ENCODE measurements at regions not wholly inside any gene's neighbourhood (a gene's known extent, or its start where the extent isn't known, plus 50 kb on each side); places are given as distances from the start of the nearest gene placed in this dataset.

GRCh38 chr21:35711661-35712060, 348.7 kb downstream of the SETD4 start:
- no peak for TF ChIP-seq CTCF (IDR thresholded peaks at IDR 0.05)

DNA sequence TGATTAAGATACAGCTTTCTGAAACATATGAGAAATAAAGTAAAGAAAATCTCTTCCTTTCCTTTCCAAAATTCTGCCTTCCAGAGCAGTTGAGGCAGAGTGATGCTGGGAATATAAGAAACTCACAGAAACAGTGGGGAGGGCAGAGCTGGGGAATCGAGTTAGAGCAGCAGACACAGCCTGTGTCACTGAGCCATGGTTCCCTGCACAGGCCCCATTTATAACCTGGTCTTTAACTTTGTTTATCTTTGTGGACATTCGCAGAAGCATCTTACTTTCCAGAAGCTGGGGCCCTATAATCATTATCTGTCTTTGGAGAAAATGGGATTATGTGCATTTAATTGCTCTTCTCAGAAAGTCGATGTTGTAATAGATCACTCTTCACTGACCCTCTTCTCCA, 349.1 kb downstream of the SETD4 start:
- TF ChIP-seq CTCF (IDR thresholded peaks at IDR 0.05): no peak

GRCh38 chr21:35705888-35706287, 354.4 kb downstream of the SETD4 start:
- no peak for TF ChIP-seq CTCF (IDR thresholded peaks at IDR 0.05)

- no peak for TF ChIP-seq CTCF (IDR thresholded peaks at IDR 0.05)
Observed at GRCh38 chr21:35705237-35705887, 355.0 kb downstream of the SETD4 start.

- no peak for TF ChIP-seq CTCF (IDR thresholded peaks at IDR 0.05)
Observed at GRCh38 chr21:35703704-35704103, 356.6 kb downstream of the SETD4 start.

- TF ChIP-seq CTCF (IDR thresholded peaks at IDR 0.05): no peak
Observed at GRCh38 chr21:35699361-35699760, 361.0 kb downstream of the SETD4 start.

GRCh38 chr21:35697321-35697808, 363.0 kb downstream of the SETD4 start:
- TF ChIP-seq CTCF (IDR thresholded peaks at IDR 0.05): no peak

DNA sequence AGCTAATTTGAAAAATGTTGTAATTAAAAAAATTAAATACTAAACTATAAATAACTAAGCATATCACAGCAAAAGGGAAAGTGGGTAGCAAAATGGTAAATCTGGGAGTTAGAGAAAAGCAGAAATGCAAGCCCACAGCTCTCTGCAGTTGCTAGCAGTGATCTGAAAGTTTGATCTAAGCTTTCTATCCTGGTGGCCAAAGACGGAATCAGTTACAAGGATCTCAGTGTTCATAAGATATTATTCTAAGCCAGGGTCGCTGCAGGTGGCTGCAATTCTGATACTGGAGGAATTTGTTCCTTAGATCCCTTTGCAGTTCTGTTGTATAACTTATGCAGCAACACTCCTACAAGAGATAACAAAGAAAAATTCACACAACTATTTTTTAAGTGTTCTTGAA, 363.7 kb downstream of the SETD4 start:
- no peak for TF ChIP-seq CTCF (IDR thresholded peaks at IDR 0.05)
